ENCODE measurements at regions not wholly inside any gene's neighbourhood (a gene's known extent, or its start where the extent isn't known, plus 50 kb on each side); places are given as distances from the start of the nearest gene placed in this dataset.

- H3K36me3 ChIP-seq: no peaks in the 10 kb centered on the region
- H3K27ac ChIP-seq: no peak overlapping the region
- intact Hi-C loops (cut with DNase I): no loop called here
- no peaks in the 10 kb centered on the region for H3K4me1 ChIP-seq
- no peak overlapping the region for H3K4me3 ChIP-seq
- TF ChIP-seq CTCF (IDR thresholded peaks at IDR 0.05): no peak
- no peak for DNase-seq (ENCODE audit: low spot score in 2 of 2)
- H3K9me3 ChIP-seq: no peaks in the 10 kb centered on the region
- no peaks in the 10 kb centered on the region for H3K27me3 ChIP-seq
Observed at GRCh38 chr20:60211618-60212463, 253.6 kb downstream of the CDH26 start.

GRCh38 chr20:60212695-60213094 is 254.5 kb downstream of the CDH26 start:
- no peak for DNase-seq (ENCODE audit: low spot score in 2 of 2)

GRCh38 chr20:60213126-60213893 is 255.1 kb downstream of the CDH26 start:
- intact Hi-C loops (cut with DNase I): no loop called here
- TF ChIP-seq CTCF (IDR thresholded peaks at IDR 0.05): no peak
- DNase-seq (ENCODE audit: low spot score in 2 of 2): no peak
- Histone ChIP-seq H3K4me1 (no peaks in the 10 kb centered on the region), H3K36me3 (no peaks in the 10 kb centered on the region), H3K9me3 (no peaks in the 10 kb centered on the region), H3K27ac (no peak overlapping the region), H3K4me3 (no peak overlapping the region), H3K27me3 (no peaks in the 10 kb centered on the region)

More at GRCh38 chr20:60212695-60213094, 254.5 kb downstream of the CDH26 start:
- Histone ChIP-seq H3K4me1 (no peaks in the 10 kb centered on the region), H3K27me3 (no peaks in the 10 kb centered on the region), H3K27ac (no peak overlapping the region), H3K4me3 (no peak overlapping the region), H3K9me3 (no peaks in the 10 kb centered on the region), H3K36me3 (no peaks in the 10 kb centered on the region)
- intact Hi-C loops (cut with DNase I): no loop called here
- TF ChIP-seq CTCF (IDR thresholded peaks at IDR 0.05): no peak

GRCh38 chr20:60214901-60215815 is 256.9 kb downstream of the CDH26 start:
- H3K4me1 ChIP-seq: no peaks in the 10 kb centered on the region
- TF ChIP-seq CTCF (IDR thresholded peaks at IDR 0.05): no peak
- H3K36me3 ChIP-seq: no peaks in the 10 kb centered on the region
- H3K4me3 ChIP-seq: no peak overlapping the region
- DNase-seq (ENCODE audit: low spot score in 2 of 2): no peak
- no peak overlapping the region for H3K27ac ChIP-seq
- intact Hi-C loops (cut with DNase I): no loop called here
- no peaks in the 10 kb centered on the region for H3K9me3 ChIP-seq
- H3K27me3 ChIP-seq: no peaks in the 10 kb centered on the region

All from ascending aorta (tissue), 2 donors.